Erythroblast (primary cell): ENCODE measurements at regions not wholly inside any gene's neighbourhood (a gene's known extent, or its start where the extent isn't known, plus 50 kb on each side); places are given as distances from the start of the nearest gene placed in this dataset.

ENCODE experiments used
- DNase-seq, 2 experiments: peaks; one replicate each; lab custom pipeline; 2025; lab: John Stamatoyannopoulos, UW
- GATA1 ChIP-seq: IDR thresholded peaks from 2 replicates; pipeline ENCODE4 v1.6.1; 2011; ENCODE audit warnings: low read depth, mild to moderate bottlenecking, control low read depth, low read length, moderate library complexity
- POLR2A ChIP-seq: IDR thresholded peaks from 2 replicates; pipeline ENCODE4 v1.6.1; 2011; ENCODE audit warnings: mild to moderate bottlenecking, low read length

GRCh38 chr7:17477182-17477581 lies 178.7 kb downstream of the AHR start:
- DNase-seq, result no peak
- no peak for TF ChIP-seq GATA1
- TF ChIP-seq POLR2A, result no peak

- DNase-seq, result no peak
- no peak for TF ChIP-seq POLR2A
- TF ChIP-seq GATA1, result no peak
Measured at GRCh38 chr7:17481118-17481517, 182.7 kb downstream of the AHR start.

GRCh38 chr7:17485368-17485767 lies 186.9 kb downstream of the AHR start:
- TF ChIP-seq GATA1 (no peak), POLR2A (no peak)
- no peak for DNase-seq

GRCh38 chr7:17485904-17486303 lies 187.5 kb downstream of the AHR start:
- no peak for TF ChIP-seq POLR2A
- no peak for TF ChIP-seq GATA1
- DNase-seq, result no peak

GRCh38 chr7:17486835-17487234 lies 188.4 kb downstream of the AHR start:
- TF ChIP-seq GATA1 (no peak), POLR2A (no peak)
- no peak for DNase-seq

- DNase-seq, result no peak
- TF ChIP-seq GATA1 (no peak), POLR2A (no peak)
Measured at GRCh38 chr7:17487343-17487742, 188.9 kb downstream of the AHR start.

- no peak for DNase-seq
- TF ChIP-seq POLR2A (no peak), GATA1 (no peak)
Measured at GRCh38 chr7:17488829-17489228, 190.4 kb downstream of the AHR start.

- no peak for TF ChIP-seq GATA1
- no peak for TF ChIP-seq POLR2A
- DNase-seq, result no peak
Measured at GRCh38 chr7:17489961-17490360, 191.5 kb downstream of the AHR start.

GRCh38 chr7:17490825-17491224 lies 192.4 kb downstream of the AHR start:
- TF ChIP-seq GATA1 (no peak), POLR2A (no peak)
- DNase-seq, result no peak

- TF ChIP-seq GATA1 (no peak), POLR2A (no peak)
- DNase-seq, result no peak
Measured at GRCh38 chr7:17492437-17492836, 194.0 kb downstream of the AHR start.

- DNase-seq, result no peak
- TF ChIP-seq GATA1, result no peak
- no peak for TF ChIP-seq POLR2A
Measured at GRCh38 chr7:17493446-17493845, 195.0 kb downstream of the AHR start.

- TF ChIP-seq POLR2A, result no peak
- TF ChIP-seq GATA1, result no peak
- no peak for DNase-seq
Measured at GRCh38 chr7:17495655-17496394, 197.4 kb downstream of the AHR start.

GRCh38 chr7:17497136-17497535 lies 198.7 kb downstream of the AHR start:
- TF ChIP-seq POLR2A, result no peak
- no peak for TF ChIP-seq GATA1
- no peak for DNase-seq

- no peak for TF ChIP-seq GATA1
- TF ChIP-seq POLR2A, result no peak
- DNase-seq, result no peak
Measured at GRCh38 chr7:17497549-17498167, 199.2 kb downstream of the AHR start.

GRCh38 chr7:17498230-17498629 lies 199.8 kb downstream of the AHR start:
- TF ChIP-seq POLR2A, result no peak
- no peak for TF ChIP-seq GATA1
- no peak for DNase-seq
